ENCODE measurements at regions not wholly inside any gene's neighbourhood (a gene's known extent, or its start where the extent isn't known, plus 50 kb on each side); places are given as distances from the start of the nearest gene placed in this dataset.
"Not testable (repeated sequence)": the region's sequence is repeated elsewhere in the genome, so short reads cannot be mapped to it uniquely, and the experiment has no call there.

GRCh38 chr5:57396701-57397100, 85.9 kb downstream of the ACTBL2 start:
- DNase-seq (ENCODE audit: low spot score), result no peak

DNA sequence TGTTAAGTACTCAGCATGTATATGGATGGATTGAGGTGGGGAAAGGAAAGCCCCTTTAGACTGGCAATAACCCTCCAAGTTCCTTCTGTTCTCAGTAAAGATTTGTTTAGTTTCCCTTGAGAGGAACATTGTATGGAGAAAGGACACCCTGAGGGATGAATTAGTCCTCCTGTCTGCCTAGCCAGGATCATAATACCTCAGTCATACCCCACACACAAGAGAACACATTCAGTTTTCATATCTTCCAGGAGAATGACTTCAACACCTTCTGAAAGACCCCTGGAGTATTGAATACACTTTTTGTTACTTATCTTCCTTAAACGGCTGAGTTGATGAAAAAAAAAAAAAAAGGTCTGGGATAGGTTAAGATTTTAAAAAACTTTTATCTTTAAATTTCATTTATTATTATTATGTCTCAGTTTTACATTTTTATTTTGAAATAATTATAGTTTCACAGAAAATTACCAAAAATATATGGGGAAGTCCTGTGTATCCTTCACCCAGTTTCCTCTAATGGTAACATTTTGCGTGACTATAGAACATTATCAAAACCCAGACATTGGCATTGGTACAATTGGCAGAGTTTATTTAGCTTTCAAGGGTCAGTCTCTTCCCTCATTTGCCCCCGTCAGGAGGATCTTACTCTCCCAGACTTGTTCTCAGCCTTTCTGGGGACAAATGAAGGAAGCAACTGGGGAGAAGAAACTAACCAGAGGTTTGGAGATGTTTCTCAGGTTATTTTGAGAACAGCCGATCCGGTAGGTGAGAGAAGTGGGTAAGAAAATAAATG, 88.0 kb downstream of the ACTBL2 start:
- DNase-seq (ENCODE audit: low spot score), result no peak

DNA sequence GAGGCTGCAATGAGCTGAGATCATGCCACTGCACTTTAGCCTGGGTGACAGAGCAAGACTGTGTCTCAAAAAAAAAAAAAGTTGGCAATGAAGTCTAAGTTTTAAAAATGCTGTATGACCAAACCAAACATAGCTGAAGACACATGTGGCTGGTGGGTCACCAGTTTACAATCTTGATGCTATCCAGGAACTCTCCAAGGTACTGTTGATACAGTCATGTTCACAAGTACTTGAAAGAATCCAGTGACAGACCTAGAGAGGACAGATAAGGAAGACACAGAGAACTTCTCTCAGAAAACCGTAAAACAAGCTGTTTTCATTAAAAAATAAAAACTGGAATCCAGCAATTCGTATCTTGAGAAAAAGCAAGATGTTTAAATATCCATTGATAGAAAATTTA, 95.7 kb downstream of the ACTBL2 start:
- no peak for DNase-seq (ENCODE audit: low spot score)

DNA sequence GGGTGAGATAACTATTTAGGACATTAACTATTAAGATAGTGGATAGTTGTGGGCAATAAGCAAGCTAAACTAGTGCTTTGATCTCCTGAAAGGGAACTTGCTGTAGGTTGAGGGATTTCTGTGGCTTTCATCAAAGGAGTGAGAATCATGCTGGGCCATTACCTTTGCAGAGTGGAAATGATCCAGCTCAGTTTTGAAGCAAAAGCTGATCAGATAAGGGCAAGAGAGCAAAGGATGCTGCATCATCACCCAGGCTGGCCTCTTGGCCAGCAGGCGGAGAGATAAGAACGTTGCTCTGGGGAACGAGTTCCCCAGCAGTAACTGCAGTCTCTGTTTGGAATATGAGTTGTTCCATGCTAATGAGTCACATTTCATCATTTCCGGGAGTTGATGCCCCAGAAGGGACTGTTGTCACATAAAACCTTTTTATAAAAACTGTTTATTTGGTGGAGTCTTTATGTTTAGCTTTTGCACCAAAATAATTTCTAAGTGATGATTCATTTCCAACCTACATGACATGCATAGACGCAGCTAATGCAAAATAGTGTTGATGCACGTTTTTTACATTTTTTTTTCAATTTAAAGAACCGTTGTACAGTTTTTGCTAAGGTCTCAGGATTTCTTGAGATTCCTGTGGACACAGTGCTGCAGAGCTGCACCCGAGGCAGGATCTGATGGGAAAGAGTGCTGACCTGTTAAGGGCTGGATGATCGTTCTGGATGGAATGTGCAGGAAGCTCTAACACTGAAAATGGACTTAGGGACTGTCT, 99.3 kb downstream of the ACTBL2 start:
- no peak for DNase-seq (ENCODE audit: low spot score)

DNA sequence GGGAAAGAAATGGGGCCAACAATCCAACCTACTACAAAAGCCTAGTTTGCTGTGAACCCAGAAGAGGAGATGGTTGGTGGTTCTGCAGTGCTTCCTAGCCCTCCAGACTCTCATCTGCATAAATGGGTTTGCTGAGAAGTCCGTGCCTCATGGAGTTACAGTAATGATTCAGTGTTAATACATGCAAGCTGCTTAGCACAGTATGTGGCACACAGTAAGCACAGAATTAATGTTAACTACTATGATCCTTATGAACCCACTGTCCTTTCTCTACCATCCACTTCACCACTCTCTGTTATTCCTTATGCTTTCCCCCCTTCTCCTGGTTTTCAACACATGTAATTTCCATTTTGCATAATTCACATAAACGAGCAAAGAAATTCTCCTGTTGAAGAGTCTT, 100.0 kb downstream of the ACTBL2 start:
- no peak for DNase-seq (ENCODE audit: low spot score)

DNA sequence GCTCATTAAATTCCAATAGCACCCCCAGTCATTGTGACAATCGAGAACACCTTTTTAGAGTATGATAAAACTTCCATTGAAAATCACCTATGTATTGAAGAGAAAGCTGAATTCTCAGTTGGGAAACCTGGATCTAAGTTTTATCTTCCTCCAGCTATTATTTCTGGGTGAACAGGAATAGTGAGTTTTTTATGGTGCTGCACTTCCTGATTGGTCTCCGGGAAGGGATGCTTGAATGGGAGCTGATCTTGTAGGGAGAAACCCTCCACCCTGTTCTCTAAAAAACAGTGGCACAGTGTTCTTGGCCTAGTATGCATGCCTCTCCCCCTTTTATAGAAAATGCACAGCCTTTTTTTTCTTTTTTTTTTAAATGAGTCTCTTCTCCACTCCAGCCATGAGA, 112.2 kb downstream of the ACTBL2 start:
- no peak for DNase-seq (ENCODE audit: low spot score)

DNA sequence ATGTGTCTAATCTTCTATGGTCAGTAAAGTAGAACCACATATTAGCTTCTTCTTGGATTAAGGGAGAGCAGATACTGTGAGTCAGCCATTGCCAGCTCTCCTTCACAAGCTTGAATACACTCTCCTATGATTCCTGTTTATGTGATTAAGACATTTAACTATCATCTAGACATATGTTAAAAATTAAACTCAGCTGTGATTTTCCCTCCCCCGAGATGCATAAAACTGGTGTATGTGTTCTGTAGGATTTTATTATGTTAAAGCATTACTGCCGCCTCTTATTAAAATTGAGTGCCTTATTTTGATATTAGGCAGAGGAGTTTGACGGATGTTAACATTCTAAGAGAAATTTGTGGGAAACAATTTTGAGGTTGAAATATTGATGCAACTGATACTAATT, 114.6 kb downstream of the ACTBL2 start:
- no peak for DNase-seq (ENCODE audit: low spot score)

- no peak for DNase-seq (ENCODE audit: low spot score)
Observed at GRCh38 chr5:57366744-57367143, 115.9 kb downstream of the ACTBL2 start.

GRCh38 chr5:57362951-57363350, 119.7 kb downstream of the ACTBL2 start:
- no peak for DNase-seq (ENCODE audit: low spot score)

GRCh38 chr5:57360871-57361270, 121.7 kb downstream of the ACTBL2 start:
- no peak for DNase-seq (ENCODE audit: low spot score)

GRCh38 chr5:57358796-57359592, 123.6 kb downstream of the ACTBL2 start:
- DNase-seq (ENCODE audit: low spot score), result no peak

GRCh38 chr5:57356850-57357249, 125.8 kb downstream of the ACTBL2 start:
- not testable (repeated sequence) for DNase-seq (ENCODE audit: low spot score)

- DNase-seq (ENCODE audit: low spot score), result no peak
Observed at GRCh38 chr5:57349214-57349613, 133.4 kb downstream of the ACTBL2 start.

DNA sequence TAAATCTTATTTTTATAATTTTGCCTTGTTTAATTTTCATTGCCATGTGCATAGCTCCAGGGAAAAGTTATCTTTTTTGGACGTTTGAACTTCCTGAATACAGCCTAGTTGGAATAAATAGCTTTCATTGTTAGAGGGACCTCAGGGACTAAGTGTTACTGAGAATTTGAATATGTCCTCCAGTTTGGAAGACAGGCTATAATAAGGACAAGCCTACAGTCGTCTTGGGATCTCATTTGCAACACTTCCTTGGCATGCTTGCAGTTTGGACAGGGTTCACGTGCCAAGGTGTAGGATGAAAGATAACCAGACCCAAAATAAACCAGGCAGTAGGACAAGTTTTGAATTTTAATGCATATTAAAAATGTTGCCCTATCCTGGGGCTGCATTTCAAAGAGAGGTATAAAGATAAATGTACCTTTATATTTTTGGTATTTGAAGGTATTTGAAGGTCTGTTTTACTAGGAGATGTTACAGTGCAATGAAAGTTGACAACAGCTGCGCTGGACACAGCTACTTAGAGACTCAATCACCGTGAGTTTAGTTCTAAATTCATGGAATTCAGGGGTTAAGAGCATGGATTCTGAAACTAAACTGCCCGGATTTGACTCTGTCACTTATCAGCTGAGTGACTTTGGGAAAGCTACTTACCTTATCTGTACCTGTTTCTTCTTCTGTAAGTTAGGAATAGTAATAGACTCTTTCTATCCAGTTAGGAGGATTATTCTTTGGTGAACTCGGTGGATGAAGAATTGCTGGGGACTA, 134.1 kb downstream of the ACTBL2 start:
- no peak for DNase-seq (ENCODE audit: low spot score)

DNA sequence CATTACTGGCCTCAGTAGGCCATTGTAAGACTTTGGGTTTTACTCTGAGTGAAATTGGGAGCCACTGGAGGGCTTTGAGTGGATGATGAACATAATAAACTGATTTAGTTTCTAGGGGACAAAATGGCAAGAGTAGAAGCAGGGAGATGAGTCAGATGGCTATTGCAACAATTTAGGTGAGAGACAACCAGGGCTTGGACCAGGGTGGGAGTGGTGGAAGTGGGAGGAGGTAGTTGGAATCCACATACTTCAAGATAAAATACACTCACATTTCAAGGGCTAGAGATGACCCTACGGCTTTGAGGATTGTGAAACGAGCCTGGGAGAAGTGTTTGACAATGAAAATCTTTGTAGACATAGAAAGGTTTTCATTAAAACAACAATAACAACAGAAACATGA, 136.3 kb downstream of the ACTBL2 start:
- DNase-seq (ENCODE audit: low spot score), result no peak

DNA sequence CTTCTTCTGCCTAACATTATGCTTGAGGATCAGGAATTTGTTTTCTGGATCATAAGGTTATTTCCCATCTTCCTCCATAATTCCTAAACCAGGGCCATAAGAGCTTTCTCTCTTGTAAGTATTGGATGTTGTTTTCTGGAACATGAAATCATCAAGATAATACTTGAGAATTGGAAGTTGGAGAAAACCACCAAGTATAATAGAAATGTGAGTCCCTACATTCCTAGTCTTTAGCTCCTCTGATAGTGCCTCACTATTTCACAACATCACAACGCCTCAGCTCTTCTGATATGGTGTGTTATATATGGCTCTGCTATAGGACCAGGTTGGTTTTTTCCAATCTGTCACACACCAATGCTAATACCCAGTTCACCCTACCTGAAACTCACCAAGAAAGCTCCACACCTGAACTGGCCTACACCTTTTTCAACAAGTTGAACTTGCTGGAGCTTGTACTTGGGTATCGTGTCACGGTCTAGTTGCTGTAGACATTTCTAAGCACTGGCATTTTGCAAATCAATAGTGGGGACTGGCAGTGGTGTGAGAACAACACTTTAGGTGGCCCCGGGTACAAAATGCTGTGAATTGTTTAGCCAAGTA, 141.1 kb downstream of the ACTBL2 start:
- no peak for DNase-seq (ENCODE audit: low spot score)

DNA sequence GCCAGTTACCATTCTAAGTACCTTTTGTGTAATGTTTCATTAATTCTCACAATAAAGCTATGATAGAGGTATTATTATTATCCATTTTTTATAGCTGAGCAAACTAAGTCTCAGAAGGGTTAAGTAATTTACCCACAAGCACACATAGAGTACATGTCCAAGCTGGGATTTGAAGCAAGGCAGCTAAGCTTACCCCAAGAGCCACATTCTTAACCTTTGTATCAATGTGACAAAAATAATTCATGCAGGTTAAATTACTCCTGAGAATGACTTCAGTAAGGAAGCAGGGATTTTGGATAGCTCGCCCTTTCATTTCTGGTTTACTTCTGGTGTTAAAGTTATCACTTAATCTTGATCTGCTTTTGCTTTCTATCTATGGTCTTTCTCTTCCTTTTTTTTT, 141.9 kb downstream of the ACTBL2 start:
- DNase-seq (ENCODE audit: low spot score), result no peak

DNA sequence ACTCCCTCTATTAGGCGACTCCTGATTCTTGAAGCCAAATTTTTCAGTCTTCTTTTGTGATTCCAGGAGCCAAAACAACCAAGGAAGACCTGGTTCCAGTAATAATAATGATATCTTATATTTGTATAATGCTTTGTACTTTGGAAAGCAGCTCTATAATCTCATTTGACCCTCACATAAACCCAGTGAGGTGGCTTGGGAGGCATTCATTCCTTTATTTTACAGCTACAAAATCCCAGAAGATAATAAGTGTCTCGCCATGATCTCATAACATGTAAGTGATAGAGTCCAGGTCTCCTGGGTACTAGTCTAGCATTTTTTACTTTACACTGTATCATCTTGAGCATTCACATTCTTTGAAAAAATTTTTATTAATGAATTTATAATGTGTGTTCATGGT, 143.1 kb downstream of the ACTBL2 start:
- no peak for DNase-seq (ENCODE audit: low spot score)

- DNase-seq (ENCODE audit: low spot score), result no peak
Observed at GRCh38 chr5:57338868-57339340, 143.7 kb downstream of the ACTBL2 start.

GRCh38 chr5:57338068-57338867, 144.3 kb downstream of the ACTBL2 start:
- DNase-seq (ENCODE audit: low spot score), result no peak

All from Ammon's horn (tissue), 1 donor.